GM21390 (cell line): ENCODE measurements at regions not wholly inside any gene's neighbourhood (a gene's known extent, or its start where the extent isn't known, plus 50 kb on each side); places are given as distances from the start of the nearest gene placed in this dataset.
"Not testable (repeated sequence)": the region's sequence is repeated elsewhere in the genome, so short reads cannot be mapped to it uniquely, and the experiment has no call there.

Source experiments
- ATAC-seq: cut with Tn5 transposase; IDR thresholded peaks from one replicate; pipeline ENCODE4 v1.9.1; 2021; ENCODE audit not compliant: unreplicated experiment

DNA sequence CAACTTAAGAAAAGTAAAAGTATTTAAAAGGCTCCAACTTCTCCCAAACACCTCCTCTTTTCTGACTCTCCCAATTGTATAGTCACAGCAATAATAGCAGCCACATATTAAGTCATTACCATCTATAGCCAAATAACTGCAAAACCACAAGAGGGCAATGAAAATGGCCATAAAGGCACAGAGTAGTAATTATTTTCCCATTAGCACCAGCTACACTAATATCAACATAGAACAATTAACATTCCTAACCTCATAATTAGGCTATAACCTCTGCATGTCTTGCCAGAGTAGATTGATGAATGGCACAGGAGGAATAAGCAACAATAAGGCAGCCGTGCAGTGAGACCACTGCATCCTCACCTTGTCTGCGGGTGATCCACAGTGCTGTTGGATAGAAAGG lies 226.4 kb upstream of the SERP2 start:
- no peak for ATAC-seq

DNA sequence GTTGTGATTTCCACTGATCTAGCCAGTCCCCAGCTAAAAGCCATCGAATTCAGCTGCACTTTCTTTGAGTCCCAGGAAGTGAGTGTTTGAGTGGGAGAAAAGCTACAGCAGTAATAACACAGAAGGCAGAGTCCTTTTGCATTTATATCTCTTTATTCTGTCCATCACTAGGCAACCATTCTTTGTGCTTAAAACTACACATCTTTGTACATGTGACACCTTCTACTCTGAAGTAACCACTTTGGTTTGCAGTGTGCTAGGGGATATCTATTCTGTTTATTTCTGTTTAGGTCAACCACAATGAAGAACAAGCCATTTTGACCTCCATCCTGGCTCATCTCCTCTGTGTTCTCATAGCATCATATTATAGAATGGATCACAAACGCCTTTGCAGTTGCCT lies 226.0 kb upstream of the SERP2 start:
- ATAC-seq = no peak

DNA sequence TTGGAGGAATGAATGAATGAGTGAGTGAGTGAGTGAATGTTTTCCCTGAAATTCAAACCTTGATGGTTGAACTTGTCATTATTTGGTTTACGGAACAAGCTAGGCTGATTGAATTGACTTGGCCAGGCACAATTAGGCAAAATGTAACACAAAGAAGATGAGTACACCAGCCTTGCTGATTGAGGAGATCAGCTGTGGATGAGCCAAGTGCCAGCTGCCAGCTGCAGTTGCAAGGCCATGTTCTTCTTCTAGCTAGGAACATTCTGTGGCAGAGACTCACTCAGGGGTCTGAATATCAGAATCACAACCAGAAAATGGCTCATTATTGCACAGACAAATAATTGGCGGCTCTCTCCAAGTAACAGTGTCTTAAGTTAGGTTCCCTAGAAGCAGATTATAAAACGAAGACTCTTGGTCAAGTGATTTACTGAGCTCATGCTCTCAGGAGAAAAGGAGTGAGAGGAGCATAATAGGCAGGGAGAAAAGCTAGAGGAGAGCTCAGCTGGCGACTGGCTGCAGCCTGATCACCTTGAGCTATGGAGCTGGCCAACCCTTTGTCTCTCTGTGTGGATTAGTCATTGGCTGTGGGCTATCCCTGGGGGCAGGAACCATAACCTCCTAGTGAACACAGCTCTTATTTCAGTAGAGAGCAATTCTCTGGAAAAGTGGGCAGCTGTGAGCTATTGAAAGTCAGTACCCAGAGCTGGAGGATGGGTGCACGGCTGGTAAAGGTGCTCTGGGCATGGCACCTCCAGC lies 225.3 kb upstream of the SERP2 start:
- no peak for ATAC-seq

DNA sequence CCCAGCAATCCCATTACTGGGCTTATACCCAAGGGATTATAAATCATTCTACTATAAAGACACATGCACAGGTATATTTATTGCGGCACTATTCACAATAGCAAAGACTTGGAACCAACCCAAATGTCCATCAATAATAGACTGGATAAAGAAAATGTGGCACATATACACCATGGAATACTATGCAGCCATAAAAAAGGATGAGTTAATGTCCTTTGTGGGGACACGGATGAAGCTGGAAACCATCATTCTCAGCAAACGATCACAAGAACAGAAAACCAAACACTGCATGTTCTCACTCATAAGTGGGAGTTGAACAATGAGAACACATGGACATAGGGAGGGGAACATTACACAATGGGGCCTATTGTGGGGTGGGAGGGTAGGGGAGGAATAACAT lies 224.4 kb upstream of the SERP2 start:
- not testable (repeated sequence) for ATAC-seq

DNA sequence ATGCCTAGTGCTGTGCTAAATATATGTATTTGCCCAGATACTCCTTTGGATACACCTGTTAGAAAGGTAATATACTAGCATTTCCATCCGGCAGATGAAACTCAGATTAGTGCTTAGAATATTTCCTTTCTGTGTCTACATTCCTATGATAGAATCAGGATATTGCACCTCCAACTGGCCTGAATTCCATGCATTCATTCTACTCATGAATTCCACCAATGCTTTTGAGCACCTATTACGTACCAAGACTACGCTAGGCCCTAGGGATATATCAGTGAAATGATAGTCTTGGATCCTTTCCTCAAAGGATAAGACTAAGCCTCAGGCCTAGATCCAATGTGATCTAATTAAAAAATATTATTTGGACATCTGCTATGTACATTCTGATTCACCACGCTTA lies 223.8 kb upstream of the SERP2 start:
- ATAC-seq = no peak

DNA sequence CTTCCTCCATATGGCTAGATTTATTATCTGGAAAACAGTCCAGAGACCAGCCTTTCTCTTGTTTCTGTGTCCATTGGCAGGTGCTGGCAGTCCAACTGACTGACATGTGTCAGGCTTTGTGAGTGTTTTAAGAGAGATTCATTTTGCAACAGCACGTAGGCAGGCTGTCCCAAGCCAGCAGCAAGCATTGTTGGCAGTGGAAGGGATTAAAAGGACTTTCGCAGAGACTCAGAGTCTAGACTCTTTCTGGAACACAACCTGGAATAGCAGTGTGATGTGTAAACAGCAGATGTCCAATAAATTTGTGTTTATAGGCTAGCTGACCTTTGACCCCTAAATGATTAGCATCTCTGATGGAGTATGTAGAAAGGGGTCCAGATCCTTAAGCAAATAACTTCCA lies 222.2 kb upstream of the SERP2 start:
- ATAC-seq = no peak

DNA sequence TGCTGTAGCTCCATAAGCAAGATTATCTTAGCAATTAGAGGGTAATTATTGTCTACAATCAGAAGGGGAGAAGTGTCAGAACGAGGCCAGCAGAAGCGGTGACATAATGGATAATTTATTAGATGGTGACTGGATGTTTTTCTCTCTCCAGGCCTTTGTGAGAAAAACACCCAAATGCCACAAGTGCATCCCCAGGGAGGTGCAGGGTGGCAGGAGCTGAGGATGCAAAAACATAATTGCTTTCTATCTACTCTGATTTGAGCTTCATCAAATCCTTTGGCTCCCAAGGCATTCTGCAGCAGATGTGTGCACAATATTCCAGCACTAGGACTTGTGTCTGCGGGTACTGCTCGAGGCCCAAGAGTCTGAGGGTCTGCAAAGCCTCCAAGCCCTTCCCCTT lies 220.1 kb upstream of the SERP2 start:
- no peak for ATAC-seq

DNA sequence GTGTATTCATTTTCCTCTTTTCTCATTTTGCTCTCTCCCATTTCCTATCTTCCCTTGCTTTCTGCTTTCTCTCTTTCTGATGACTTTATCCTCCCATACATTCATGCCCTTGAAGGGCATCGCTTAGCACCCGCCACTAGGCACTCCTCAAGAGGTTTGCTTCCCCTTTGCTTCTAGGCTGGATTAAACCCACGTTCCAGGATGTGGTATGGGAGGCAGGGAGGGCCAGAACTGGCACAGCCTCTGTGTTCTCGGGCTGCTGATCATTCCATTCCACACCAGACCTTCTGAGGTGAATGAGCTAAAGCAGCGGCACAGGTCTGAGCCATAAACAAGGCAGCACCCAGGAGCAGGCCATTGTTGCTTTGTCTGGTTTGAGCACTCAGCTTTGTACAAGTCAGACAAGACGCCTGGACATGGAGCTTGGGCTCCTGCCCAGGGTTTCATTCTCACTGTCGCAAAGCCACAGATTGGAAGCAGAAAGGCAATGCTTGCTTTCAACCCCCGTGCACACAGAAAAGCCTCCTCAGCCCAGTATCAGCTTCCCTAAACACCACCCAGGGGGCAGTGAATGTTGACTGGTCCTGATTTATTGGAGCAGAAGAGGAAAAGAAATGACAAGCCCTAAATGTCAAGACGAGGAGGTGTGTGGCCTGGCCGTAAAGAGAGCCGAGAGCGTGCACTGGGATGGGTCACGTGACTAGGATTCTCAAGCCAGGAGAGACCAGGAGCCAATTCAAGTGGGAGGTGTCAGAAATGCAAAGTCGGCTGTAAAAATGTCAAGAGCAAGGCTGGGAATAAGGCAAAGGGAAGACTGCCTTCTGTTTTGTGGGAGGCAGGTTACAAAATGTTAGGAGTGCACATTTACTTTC lies 218.0 kb upstream of the SERP2 start:
- no peak for ATAC-seq

DNA sequence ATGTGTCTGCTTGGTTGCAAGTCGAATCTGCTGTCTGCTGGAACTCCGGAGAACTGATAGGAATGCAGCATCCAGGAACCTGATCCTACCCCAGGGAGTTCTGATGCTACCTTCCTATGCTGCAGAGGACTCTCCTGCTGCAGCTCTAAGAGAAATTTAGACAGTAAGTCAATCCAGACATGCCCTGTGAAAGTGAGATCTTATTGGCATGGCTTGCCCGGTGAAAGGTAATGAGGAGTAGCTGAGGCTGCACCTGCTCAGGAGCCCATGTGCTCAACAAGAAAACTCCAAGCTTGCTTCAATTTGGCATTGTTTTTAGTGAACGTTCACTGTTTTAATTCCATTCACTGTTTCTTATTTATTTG lies 217.3 kb upstream of the SERP2 start:
- ATAC-seq = no peak

DNA sequence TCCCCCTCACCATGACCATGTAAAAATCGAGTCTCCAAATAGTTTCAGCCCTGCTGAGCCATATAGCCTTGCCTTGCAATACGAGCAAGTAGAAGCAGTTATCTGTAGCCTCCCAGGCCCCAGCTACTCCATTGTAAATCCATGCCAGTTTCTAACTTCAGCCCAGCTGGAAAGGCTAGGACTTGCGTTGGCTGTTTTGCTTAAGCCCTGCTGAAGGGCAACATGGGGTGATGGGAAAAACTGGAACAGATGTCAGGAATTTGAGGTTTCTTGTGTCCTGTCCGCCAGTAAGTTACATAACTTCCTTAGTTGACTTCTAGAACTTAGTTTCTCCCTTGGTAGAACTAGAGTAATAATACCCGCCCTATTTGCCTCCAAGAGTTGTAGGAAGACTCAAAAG lies 216.0 kb upstream of the SERP2 start:
- no peak for ATAC-seq

DNA sequence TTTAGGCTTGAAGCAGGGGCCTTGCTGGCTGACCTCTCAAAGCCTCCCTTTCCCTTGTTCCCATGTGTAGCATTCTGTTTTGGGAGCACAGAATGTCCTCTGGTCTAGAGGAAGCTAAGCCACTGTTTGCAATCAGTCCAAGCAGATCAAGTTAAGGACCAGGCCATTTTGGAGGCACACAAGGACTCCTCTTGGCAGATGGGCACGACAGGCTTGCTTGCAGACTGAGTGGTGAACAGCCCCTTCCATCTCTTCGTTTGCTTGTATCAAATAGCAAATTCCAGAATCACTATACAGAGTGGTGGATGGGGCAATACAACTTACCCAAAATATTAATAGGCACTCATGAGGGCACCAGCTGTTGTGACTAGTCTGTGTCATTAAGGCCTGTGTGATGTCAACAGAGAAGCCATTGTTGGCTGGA lies 215.5 kb upstream of the SERP2 start:
- ATAC-seq = no peak

DNA sequence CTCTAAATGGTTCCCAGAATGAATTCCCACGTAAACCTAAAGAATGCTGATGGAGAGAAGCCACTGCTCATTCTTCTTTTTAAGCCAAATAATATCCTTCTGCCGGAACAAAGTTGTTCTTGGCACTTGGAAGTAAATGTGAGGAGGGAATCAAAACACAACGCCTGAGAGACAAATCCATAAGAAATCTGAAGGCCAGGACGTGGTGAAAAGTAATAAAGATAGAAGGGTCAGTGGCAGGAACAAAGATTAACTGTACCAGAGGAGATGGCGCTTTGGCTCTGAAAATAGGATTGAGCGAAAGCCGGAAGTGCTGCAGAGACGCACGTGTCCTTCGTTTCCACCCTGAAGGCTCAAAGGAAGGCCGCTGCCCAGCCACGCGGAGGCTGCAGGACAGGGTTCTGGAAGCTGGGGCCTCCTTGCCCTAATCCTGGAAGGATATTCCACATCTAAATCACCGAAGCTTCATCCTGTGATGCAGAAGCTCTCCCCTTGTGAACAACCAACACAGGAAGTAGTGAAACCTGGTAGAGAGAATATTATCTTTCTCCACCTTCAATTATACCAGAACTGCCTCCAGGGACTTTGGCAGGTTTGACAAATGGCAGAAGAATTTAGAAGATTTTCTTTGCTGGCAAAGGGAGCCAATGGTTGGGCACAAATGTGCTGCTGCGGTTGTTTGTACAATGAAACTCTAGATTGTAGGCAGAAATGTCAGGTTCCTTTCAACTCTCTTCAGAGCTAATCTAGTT lies 214.6 kb upstream of the SERP2 start:
- no peak for ATAC-seq

DNA sequence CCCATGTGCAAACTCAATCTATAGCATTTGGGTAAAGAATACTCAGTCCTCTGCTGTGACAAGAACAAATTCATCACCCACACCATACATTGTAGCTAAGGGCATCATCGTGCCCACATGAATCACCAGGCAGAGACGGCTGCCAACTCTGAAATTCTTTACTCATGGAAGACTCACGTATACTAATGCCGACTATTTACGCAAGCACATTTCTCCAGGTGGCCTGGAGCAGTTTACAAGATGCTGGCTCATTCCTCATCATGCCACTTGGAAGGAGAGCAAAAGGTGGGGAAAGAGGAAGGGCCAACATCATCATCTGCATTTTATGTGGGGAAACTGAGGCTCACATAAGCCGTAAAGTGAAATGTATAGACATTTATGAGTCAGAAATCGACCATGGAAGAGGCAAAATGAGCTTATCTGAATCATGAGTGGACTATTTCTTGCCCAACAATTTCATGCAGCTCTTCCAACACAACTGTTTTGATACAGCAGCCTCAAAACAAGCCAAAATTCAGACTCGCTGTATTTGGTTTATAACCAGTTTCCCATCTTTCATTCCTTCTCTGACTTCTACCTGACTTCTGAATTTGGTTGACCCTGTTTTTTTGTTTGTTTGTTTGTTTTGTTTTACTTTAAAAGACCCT lies 213.9 kb upstream of the SERP2 start:
- ATAC-seq = no peak

DNA sequence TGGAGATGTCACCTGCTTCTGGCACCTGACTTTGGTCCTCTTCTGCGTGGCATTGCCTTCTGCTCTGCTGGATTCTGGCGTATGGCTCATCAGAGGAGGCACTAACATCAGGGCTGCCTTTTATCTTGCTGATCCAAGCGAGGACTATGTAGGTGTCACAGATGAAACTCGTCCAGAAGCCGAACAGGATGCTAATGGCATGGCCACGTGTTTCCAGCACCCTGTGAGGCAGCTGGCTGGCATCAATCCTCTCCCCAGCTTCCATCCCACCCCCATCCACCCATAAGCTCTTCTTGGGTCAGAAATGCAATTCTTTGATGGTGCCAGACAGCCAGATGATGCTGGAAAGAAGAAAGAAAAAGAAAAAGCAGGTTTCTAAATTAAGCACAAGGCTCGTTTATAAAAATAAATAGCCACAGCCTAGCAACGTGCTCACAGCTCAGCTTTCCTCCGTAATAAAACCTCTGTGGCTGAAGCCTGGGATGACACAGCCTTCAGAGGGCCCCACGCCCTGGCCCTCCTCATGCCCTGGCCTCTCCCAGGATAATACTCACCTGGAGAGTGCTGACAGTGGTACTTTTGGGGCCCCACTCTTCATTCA lies 212.9 kb upstream of the SERP2 start:
- no peak for ATAC-seq

DNA sequence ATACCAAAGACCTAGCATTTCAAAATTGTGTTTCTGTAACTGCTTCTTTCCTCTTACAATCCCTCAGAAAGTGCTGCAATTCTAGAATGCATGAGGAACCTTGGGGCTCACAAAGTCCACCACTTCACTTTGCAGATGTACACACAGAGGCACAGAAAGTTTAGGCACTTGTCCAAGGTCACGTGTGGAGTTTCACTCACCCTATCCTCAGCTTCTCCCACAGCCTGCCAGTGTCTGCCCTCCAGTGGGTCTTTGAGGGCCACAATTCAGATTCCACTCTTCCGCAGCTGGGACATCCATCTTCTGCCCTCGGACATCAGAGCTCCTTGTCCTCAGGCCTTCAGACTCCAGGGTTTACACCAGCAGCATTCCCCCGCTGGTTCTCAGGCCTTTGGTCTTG lies 210.5 kb upstream of the SERP2 start:
- ATAC-seq = no peak

DNA sequence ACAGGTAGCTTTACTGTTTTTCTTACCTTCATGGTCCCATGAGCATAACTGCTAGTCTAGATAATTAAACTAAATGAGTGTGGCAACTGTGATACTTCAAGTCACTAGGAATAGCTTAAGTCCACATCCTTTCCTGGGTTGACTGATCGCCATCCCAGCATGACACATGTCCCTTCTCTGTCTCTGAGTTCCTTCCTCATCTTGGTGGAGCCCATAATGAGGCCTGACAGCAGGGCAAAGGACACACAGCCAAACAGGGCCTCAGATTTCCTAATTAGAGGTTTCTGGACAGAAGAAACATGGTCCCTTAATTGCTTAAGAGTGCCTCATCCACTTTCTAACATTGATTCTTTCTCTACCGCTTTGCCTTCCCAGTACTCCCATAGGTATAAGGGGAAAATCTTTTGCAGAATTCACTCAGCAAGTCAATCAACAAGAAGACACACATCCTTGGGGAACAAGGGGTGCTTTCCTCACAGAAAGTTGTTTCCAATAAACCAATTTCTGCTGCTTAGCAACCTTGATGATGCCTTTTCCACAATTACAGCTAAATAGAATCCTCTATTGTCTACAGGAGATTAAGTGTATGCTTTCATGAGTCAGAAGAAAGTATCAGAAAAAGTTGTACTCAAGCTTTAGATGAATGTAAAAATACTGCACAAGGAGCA lies 208.3 kb upstream of the SERP2 start:
- no peak for ATAC-seq

DNA sequence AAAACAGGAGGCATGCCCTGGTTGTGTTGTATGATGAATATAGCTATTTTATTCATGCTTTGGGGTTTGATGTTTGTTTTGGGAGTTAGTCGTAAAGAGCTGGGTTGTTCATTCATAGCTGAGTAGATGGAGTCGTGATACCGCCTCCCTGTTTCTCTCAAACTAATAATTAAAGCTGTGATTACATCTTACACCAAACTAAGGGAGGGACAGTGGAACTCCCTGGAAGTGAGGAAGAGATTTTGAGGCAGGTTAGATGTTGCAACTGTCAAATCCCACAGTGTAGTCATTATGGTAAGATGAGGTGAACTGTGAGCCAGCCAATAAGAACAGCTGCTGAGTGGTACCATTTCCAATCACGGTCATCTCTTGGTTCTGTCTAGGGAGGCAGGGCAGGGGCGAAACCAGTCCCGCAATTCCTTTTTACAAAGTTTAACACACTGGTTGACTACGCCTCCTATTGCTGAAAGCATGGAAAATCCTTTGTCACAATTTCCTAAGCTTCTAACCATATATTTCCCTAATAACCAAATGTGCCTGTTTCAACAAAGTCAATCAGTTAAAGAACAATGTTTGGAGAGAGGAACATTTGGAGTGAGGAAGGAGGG lies 207.6 kb upstream of the SERP2 start:
- ATAC-seq = no peak

DNA sequence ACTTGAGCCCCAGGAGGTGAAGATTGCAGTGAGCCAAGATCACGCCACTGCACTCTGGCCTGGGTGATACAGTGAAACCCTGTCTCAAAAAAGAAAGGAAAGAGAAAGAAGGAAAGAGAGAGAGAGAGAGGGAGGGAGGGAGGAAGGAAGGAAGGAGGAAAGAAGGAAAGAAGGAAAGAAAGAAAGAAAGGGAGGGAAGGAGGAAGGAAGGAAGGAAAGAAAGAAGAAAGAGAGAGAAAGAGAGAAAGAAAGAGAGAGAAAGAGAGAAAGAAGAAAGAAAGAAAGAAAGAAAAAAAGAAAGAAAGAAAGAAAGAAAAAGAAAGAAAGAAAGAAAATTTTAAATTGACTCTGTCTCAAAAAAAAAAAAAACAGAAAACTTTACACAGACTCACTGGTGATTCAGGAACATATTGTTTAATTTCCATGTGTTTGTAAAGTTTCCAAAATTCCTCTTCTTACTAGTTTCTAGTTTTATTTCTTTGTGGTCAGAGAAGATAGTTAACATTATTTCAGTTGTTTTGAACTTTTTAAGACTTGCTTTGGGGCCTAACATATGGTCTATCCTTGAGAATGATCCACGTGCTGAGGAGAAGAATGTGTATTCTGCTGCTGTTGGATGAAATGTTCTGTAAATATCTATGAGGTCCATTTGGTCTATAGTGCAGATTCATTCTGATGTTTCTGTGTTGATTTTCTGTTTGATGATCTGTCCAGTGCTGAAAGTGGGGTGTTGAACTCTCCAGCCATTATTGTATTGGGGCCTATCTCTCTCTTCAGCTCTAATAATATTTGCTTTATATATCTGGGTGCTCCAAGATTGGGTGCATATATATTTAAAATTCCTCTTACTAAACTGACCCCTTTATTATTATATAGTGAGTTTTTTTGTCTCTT lies 204.4 kb upstream of the SERP2 start:
- ATAC-seq = no peak

DNA sequence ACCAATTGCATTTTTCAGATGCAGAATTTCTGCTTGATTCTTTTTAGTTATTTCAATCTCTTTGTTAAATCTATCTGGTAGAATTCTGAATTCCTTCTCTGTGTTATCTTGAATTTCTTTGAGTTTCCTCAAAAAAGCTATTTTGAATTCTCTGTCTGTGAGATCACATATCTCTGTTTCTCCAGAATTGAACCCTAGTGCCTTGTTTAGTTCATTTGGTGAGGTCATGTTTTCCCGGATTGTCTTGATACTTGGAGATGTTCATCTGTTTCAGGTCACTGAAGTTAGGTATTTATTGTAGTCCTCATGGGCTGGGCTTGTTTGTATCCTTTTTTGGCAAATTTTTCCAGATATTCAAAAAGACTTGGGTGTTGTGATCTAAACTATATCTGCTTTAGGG lies 202.9 kb upstream of the SERP2 start:
- no peak for ATAC-seq
